Heart right ventricle (tissue), 16 donors: ENCODE measurements at regions not wholly inside any gene's neighbourhood (a gene's known extent, or its start where the extent isn't known, plus 50 kb on each side); places are given as distances from the start of the nearest gene placed in this dataset.

Experiments used
- ATAC-seq, 8 donors: fragments of 200-7000 bp; cut with Tn5 transposase; one replicate each; pipeline ENCODE4 v1.9.1; 2020; ENCODE audit warnings: mild to moderate bottlenecking in 8 of 8, moderate library complexity in 8 of 8, moderate number of reproducible peaks in 1 of 8
- DNase-seq, 2 donors: peaks; one replicate each; pipeline ENCODE4 v3.0.0-alpha.2; 2020
- H3K27ac ChIP-seq, 10 donors: fragments of 200-600 bp; sonication (generic) in 2 of 10; one replicate each; pipeline versions ENCODE4 v1.5.0 to v1.8.0; 2020 to 2022; ENCODE audit warnings: mild to moderate bottlenecking in 3 of 10
- H3K27me3 ChIP-seq, 7 donors: fragments of 200-600 bp; one replicate each; pipeline ENCODE4 v1.8.0; 2021 to 2022; ENCODE audit warnings: mild to moderate bottlenecking in 2 of 7
- H3K36me3 ChIP-seq, 9 donors: fragments of 200-600 bp; sonication (generic) in 1 of 9; one replicate each; pipeline versions ENCODE4 v1.5.0 to v1.8.0; 2020 to 2022; ENCODE audit warnings: mild to moderate bottlenecking in 2 of 9
- H3K4me1 ChIP-seq, 9 donors: fragments of 200-600 bp; sonication (generic) in 1 of 9; one replicate each; pipeline versions ENCODE4 v1.5.0 to v1.8.0; 2020 to 2022; ENCODE audit warnings: mild to moderate bottlenecking in 4 of 9
- H3K4me3 ChIP-seq, 10 donors: fragments of 200-600 bp; sonication (generic) in 2 of 10; one replicate each; pipeline versions ENCODE4 v1.5.0 to v1.8.0; 2020 to 2022; ENCODE audit warnings: mild to moderate bottlenecking in 7 of 10, moderate library complexity in 2 of 10
- H3K9me3 ChIP-seq, 11 donors: fragments of 200-600 bp in 10 of 11; sonication (generic) in 2 of 11; one replicate each; pipeline versions ENCODE4 v1.5.0 to v1.8.0; 2013 to 2022; ENCODE audit warnings: mild to moderate bottlenecking in 2 of 11, control low read depth in 1 of 11, moderate library complexity in 1 of 11
- WGBS, 2 donors: extraction: QIAGEN DNeasy Blood & Tissue Kit; methylation state at CpG; one replicate each; pipeline ENCODE4 v1.1.7; 2013; ENCODE audit warnings: inconsistent platforms in 1 of 2; 5-methylcytosine and 5-hydroxymethylcytosine counted together
- intact Hi-C, 10 donors: fragments of 100-400 bp; cut with DNase I; formaldehyde crosslinking; loops; one replicate each; pipeline versions ENCODE4 v1.11.1 to v1.14.2; 2022
- TF ChIP-seq, protein P1 (sequence below), 9 donors: fragments of 200-600 bp; sonication (generic) in 2 of 9; IDR thresholded peaks; one replicate each; pipeline versions ENCODE4 v1.5.0 to v1.8.0; 2021 to 2022; ENCODE audit warnings: antibody characterized with exemption in 9 of 9, mild to moderate bottlenecking in 5 of 9, moderate library complexity in 1 of 9
- donor health status: Arrhythmogenic right ventricular cardiomyopathy.
- donor health status: ischemic (EF 13 %, LVEDD 7.1; RV severe dilation, severe dysfunction).
- donor health status: healthy with polysubstance abuse.
- donor health status: DM: no; HTN: yes; CAD: no.
- donor health status: DM: no; HTN: no; CAD: no.
- donor health status: ischemic (EF 25% LVEDD 6.9; RV normal size, moderate dysfunction).
- donor health status: ischemic (EF 25% LVEDD 5.7; RV mildly dilated, moderate dysfunction).
- donor health status: healthy.
- donor health status: DM: yes; HTN: yes; CAD: no.
- donor health status: Ischemic cardiomyopathy.
- donor health status: ischemic (EF 35%, LVEDD 5.7; RV mildly dilated, moderate dysfunction).
- donor health status: nonischemic (EF 11% LVEDD 7.7; RV severe dilation, severe dysfunction).
- donor health status: DM: yes; HTN: yes; CAD: no.
- donor health status: PGD.
- donor health status: ischemic (EF 29% LVEDD 5.4; RV normal size, mild dysfunction).
- donor health status: nonischemic (EF 23%, LVEDD 6.1; RV moderate dilation, normal function).

DNA sequence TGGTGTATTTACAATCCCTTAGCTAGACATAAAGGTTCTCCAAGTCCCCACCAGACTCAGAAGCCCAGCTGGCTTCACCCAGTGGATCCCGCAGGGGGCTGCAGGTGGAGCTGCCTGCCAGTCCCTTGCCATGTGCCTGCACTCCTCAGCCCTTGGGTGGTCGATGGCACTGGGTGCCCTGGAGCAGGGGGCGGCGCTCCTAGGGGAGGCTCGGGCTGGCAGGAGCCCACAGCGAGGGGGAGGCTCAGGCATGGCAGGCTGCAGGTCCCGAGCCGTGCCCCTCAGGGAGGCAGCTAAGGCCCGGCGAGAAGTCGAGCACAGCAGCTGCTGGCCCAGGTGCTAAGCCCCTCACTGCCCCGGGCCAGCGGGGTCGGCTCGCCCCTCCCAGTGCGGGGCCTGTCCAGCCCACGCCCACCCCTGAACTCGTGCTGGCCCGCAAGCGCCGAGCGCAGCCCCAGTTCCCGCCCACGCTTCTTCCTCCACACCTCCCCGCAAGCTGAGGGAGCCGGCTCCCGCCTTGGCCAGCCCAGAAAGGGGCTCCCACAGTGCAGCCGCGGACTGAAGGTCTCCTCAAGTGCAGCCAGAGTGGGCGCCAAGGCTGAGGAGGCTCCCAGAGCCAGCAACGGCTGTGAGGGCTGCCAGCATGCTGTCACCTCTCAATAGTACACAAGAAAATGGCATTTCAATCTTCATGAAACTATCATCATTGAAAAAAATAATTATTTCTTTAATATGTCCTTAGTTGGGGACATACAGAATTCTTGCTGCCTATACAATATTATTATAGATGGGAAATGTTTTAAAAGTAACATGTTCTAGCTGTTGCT lies 189.1 kb downstream of the SLC7A11 start:
- Histone ChIP-seq H3K27me3 (peaks cover 0 to 6% (median 0%) of the 10 kb centered on the region in 7 donors), H3K27ac (no peak overlapping the region)
- intact Hi-C loops: no loop called here

DNA sequence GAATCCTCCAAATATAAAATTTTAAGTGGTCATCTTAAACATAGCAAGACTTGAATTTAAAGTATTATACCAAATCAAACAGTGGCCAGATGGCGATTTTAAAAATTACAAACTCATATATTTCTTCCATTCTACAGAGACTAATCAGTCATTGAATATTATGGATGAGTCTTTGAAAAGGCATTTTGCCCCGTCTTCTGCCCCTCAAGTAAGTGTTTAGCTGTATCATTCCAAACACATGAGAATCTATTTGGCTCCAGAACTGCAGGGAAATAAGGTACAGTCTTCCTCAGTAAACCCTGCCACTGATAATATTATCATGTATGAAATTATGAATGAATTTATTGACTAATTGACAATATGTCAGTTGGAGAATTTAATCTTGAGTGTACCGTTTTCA lies 191.0 kb downstream of the SLC7A11 start:
- H3K9me3 ChIP-seq: no peaks in the 10 kb centered on the region
- 28 to 54% methylated on average over 3 of the region's 3 CpGs for WGBS, 2 donors
- DNase-seq: no peak
- H3K36me3 ChIP-seq: no peaks in the 10 kb centered on the region
- no peak for ATAC-seq
- no peak overlapping the region for H3K4me3 ChIP-seq
- TF ChIP-seq, protein P1, sequence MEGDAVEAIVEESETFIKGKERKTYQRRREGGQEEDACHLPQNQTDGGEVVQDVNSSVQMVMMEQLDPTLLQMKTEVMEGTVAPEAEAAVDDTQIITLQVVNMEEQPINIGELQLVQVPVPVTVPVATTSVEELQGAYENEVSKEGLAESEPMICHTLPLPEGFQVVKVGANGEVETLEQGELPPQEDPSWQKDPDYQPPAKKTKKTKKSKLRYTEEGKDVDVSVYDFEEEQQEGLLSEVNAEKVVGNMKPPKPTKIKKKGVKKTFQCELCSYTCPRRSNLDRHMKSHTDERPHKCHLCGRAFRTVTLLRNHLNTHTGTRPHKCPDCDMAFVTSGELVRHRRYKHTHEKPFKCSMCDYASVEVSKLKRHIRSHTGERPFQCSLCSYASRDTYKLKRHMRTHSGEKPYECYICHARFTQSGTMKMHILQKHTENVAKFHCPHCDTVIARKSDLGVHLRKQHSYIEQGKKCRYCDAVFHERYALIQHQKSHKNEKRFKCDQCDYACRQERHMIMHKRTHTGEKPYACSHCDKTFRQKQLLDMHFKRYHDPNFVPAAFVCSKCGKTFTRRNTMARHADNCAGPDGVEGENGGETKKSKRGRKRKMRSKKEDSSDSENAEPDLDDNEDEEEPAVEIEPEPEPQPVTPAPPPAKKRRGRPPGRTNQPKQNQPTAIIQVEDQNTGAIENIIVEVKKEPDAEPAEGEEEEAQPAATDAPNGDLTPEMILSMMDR (IDR thresholded peaks at IDR 0.05): no peak
- H3K4me1 ChIP-seq: peaks cover 0 to 5% (median 0%) of the 10 kb centered on the region in 9 donors
- intact Hi-C loops: no loop called here
- H3K27me3 ChIP-seq: peaks cover 0 to 6% (median 0%) of the 10 kb centered on the region in 7 donors
- no peak overlapping the region for H3K27ac ChIP-seq

More for the DNA sequence above, 189.1 kb downstream of the SLC7A11 start:
- ATAC-seq (no peak), DNase-seq (no peak)
- no peaks in the 10 kb centered on the region for H3K36me3 ChIP-seq
- peaks cover 0 to 5% (median 0%) of the 10 kb centered on the region in 9 donors for H3K4me1 ChIP-seq
- WGBS, 2 donors: 80 to 82% methylated on average over 31 of the region's 31 CpGs
- H3K4me3 ChIP-seq: no peak overlapping the region
- TF ChIP-seq, protein P1 (IDR thresholded peaks at IDR 0.05): no peak
- H3K9me3 ChIP-seq: no peaks in the 10 kb centered on the region

DNA sequence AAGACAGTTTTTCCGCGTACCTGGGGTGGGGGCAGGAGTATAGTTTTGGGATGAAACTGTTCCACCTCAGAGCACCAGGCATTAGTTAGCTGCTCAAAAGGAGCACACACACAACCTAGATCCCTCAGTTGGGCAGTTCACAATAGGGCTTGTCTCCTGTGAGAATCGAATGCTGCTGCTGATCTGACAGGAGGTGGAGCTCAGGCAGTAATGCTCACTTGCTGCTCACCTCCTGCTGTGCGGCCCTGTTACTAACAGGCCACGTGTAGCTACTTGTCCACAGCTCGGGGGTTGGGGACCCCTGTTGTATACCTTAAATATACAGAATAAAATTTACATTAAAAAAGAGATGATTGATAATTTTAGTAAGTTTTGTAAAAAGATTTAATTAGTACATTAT lies 191.5 kb downstream of the SLC7A11 start:
- TF ChIP-seq, protein P1 (IDR thresholded peaks at IDR 0.05): no peak
- 75 to 79% methylated on average over 6 of the region's 6 CpGs for WGBS, 2 donors
- no peaks in the 10 kb centered on the region for H3K9me3 ChIP-seq
- DNase-seq (no peak), ATAC-seq (no peak)
- no peaks in the 10 kb centered on the region for H3K36me3 ChIP-seq
- H3K4me1 ChIP-seq: peaks cover 0 to 5% (median 0%) of the 10 kb centered on the region in 9 donors
- peaks cover 0 to 4% (median 0%) of the 10 kb centered on the region in 7 donors for H3K27me3 ChIP-seq
- no peak overlapping the region for H3K4me3 ChIP-seq
- no peak overlapping the region for H3K27ac ChIP-seq
- intact Hi-C loops: no loop called here

DNA sequence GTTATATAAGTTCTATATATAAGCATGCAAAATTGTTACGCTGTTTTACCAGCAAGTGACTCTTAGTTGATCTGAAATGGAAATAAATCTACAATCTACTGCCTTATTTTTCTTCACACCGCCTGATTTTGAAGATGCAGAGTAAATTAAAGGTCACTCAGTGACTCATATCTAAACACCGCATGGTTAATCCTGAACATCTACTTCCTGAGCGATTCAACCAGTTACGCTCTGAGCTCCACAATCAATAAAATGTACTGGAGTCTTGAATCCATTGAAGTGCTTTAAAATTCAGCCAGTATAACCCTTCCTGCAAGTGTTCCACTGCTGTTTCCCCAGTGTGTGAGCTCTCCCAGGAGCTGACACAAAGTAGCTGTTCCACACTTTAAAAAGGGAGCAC lies 192.8 kb downstream of the SLC7A11 start:
- no peak for ATAC-seq
- Histone ChIP-seq H3K9me3 (no peaks in the 10 kb centered on the region), H3K27me3 (no peaks in the 10 kb centered on the region), H3K4me1 (peaks cover 0 to 5% (median 0%) of the 10 kb centered on the region in 9 donors), H3K27ac (no peak overlapping the region), H3K4me3 (no peak overlapping the region), H3K36me3 (no peaks in the 10 kb centered on the region)
- no peak for DNase-seq
- intact Hi-C loops: no loop called here
- TF ChIP-seq, protein P1 (IDR thresholded peaks at IDR 0.05): no peak
- 77 to 85% methylated on average over 5 of the region's 5 CpGs for WGBS, 2 donors
